Spleen (tissue), 7 donors: ENCODE measurements at regions not wholly inside any gene's neighbourhood (a gene's known extent, or its start where the extent isn't known, plus 50 kb on each side); places are given as distances from the start of the nearest gene placed in this dataset.

Experiments
- CTCF ChIP-seq, 11 experiments: fragments of 200-600 bp in 7 of 11; fragments of 450-650 bp in 4 of 11; sonication (generic) in 4 of 11; IDR thresholded peaks in 8 of 11; conservative IDR thresholded peaks in 3 of 11; 1 replicate in 7 of 11; 2 replicates in 4 of 11; pipeline versions ENCODE4 v1.4.0 to v1.8.0; 2016 to 2021; ENCODE audit warnings: antibody characterized with exemption in 11 of 11, inconsistent platforms in 4 of 11, mild to moderate bottlenecking in 1 of 11
- POLR2A ChIP-seq, 3 donors: fragments of 450-650 bp; IDR thresholded peaks; one replicate each; pipeline ENCODE4 v1.5.1; 2017; ENCODE audit warnings: antibody characterized with exemption in 3 of 3, mild to moderate bottlenecking in 1 of 3
- POLR2AphosphoS5 ChIP-seq, 3 donors: sonication (generic); formaldehyde crosslinking; IDR thresholded peaks; one replicate each; pipeline ENCODE4 v1.5.1; 2017; ENCODE audit warnings: antibody characterized with exemption in 3 of 3
- donor health status: DM: no; HTN: no; CAD: no; lungs with moderate emphysema.
- donor health status: DM: no; HTN: no; CAD: no.
- donor health status: DM: no; HTN: no; CAD: no.

GRCh38 chr14:53378142-53378541, 225.0 kb upstream of the DDHD1 start:
- no peak for TF ChIP-seq POLR2A (IDR thresholded peaks at IDR 0.05)
- no peak for TF ChIP-seq CTCF (IDR thresholded peaks at IDR 0.05 in 8 of 11, conservative IDR thresholded peaks at IDR 0.05 in 3 of 11)
- TF ChIP-seq POLR2AphosphoS5 (IDR thresholded peaks at IDR 0.05), result no peak
